ENCODE measurements at regions not wholly inside any gene's neighbourhood (a gene's known extent, or its start where the extent isn't known, plus 50 kb on each side); places are given as distances from the start of the nearest gene placed in this dataset.

- no peaks in the 10 kb centered on the region for H3K36me3 Mint-ChIP-seq (ENCODE audit: low read depth)
- no peaks in the 10 kb centered on the region for H3K9me3 Mint-ChIP-seq
- TF ChIP-seq CTCF (IDR thresholded peaks at IDR 0.05) = no peak
- no peaks in the 10 kb centered on the region for H3K27me3 Mint-ChIP-seq (ENCODE audit: low read depth, poor library complexity)
- H3K4me3 Mint-ChIP-seq = no peak overlapping the region
- H3K27ac Mint-ChIP-seq = no peak overlapping the region
- H3K4me1 Mint-ChIP-seq = peaks cover 7% of the 10 kb centered on the region
- no peak for DNase-seq
Measured at GRCh38 chr7:85239109-85239508, 52.3 kb upstream of the SEMA3D start.

GRCh38 chr7:85237721-85238120 is 50.9 kb upstream of the SEMA3D start:
- H3K9me3 Mint-ChIP-seq = no peaks in the 10 kb centered on the region
- DNase-seq = no peak
- H3K27me3 Mint-ChIP-seq (ENCODE audit: low read depth, poor library complexity) = no peaks in the 10 kb centered on the region
- peaks cover 4% of the 10 kb centered on the region for H3K4me1 Mint-ChIP-seq
- H3K36me3 Mint-ChIP-seq (ENCODE audit: low read depth) = no peaks in the 10 kb centered on the region
- no peak for TF ChIP-seq CTCF (IDR thresholded peaks at IDR 0.05)
- H3K27ac Mint-ChIP-seq = no peak overlapping the region
- H3K4me3 Mint-ChIP-seq = no peak overlapping the region

Data from nephron progenitor cell (in vitro differentiated cells).